T-cell (primary cell): ENCODE measurements at regions not wholly inside any gene's neighbourhood (a gene's known extent, or its start where the extent isn't known, plus 50 kb on each side); places are given as distances from the start of the nearest gene placed in this dataset.
"Not testable (repeated sequence)": the region's sequence is repeated elsewhere in the genome, so short reads cannot be mapped to it uniquely, and the experiment has no call there.

ENCODE experiments used
- ATAC-seq, 4 experiments: fragments of 200-7000 bp in 3 of 4; fragments of 150-1000 bp in 1 of 4; cut with Tn5 transposase; replicated peaks in 1 of 4; 1 replicate in 3 of 4; 2 replicates in 1 of 4; pipeline ENCODE4 v1.10.0; 2021; ENCODE audit warnings: moderate library complexity in 3 of 4, mild to moderate bottlenecking in 2 of 4, moderate number of reproducible peaks in 1 of 4
- CTCF ChIA-PET, 2 donors: fragments of 300-600 bp; sonication (Branson Sonifier 250); formaldehyde crosslinking; loops; one replicate each; lab custom pipeline; 2022; ENCODE audit warnings: antibody characterized with exemption in 2 of 2; lab: Charles Lee
- POLR2A ChIA-PET, 2 donors: fragments of 300-600 bp; sonication (Branson Sonifier 250); formaldehyde crosslinking; loops; one replicate each; lab custom pipeline; 2022; ENCODE audit warnings: antibody characterized with exemption in 2 of 2; lab: Charles Lee
- DNase-seq, 35 experiments: peaks; one replicate each; pipeline versions ENCODE4 v3.0.0 to v3.0.0-alpha.2; 2013 to 2023
- H3K27ac ChIP-seq: one replicate; pipeline ENCODE4 v1.5.1; 2013; ENCODE audit warnings: low read length
- H3K27me3 ChIP-seq, 2 experiments: replicated peaks in 1 of 2; 1 replicate in 1 of 2; 2 replicates in 1 of 2; pipeline versions ENCODE4 v1.6.1 to v1.7.0; 2013; ENCODE audit warnings: low read length in 1 of 2, mixed read lengths in 1 of 2; ENCODE audit not compliant: control insufficient read depth in 2 of 2, insufficient read depth in 2 of 2; ENCODE audit errors: extremely low read depth in 1 of 2
- H3K36me3 ChIP-seq, 2 donors: 1 replicate in 1 of 2; 2 replicates in 1 of 2; pipeline versions ENCODE4 v1.6.1 to v1.7.0; 2013; ENCODE audit warnings: low read length in 1 of 2; ENCODE audit not compliant: control insufficient read depth in 2 of 2, insufficient read depth in 1 of 2; ENCODE audit errors: extremely low read depth in 1 of 2
- H3K4me1 ChIP-seq, 2 experiments: 1 replicate in 1 of 2; 2 replicates in 1 of 2; pipeline versions ENCODE4 v1.6.1 to v1.7.0; 2013; ENCODE audit warnings: low read length in 2 of 2, mixed read lengths in 1 of 2; ENCODE audit not compliant: insufficient read depth in 2 of 2, control insufficient read depth in 1 of 2; ENCODE audit errors: extremely low read depth in 1 of 2
- H3K4me3 ChIP-seq, 2 donors: 1 replicate in 1 of 2; 2 replicates in 1 of 2; pipeline versions ENCODE4 v1.5.1 to v1.7.0; 2013; ENCODE audit warnings: mild to moderate bottlenecking in 2 of 2, low read length in 1 of 2, moderate library complexity in 1 of 2; ENCODE audit not compliant: control insufficient read depth in 1 of 2; ENCODE audit errors: extremely low read depth in 1 of 2
- H3K9me3 ChIP-seq: 2 replicates; pipeline ENCODE4 v1.7.0; 2013
- H3K27ac Mint-ChIP-seq, 2 donors: one replicate each; pipeline ENCODE4 v1.8.0; 2020 to 2021; ENCODE audit warnings: mild to moderate bottlenecking in 2 of 2, mixed read lengths in 2 of 2
- H3K27me3 Mint-ChIP-seq, 2 donors: one replicate each; pipeline ENCODE4 v1.8.0; 2021 to 2022; ENCODE audit warnings: mixed read lengths in 2 of 2
- H3K36me3 Mint-ChIP-seq: one replicate; pipeline ENCODE4 v1.8.0; 2021; ENCODE audit warnings: mixed read lengths
- H3K4me1 Mint-ChIP-seq, 3 donors: one replicate each; pipeline ENCODE4 v1.8.0; 2020 to 2022; ENCODE audit warnings: mixed read lengths in 3 of 3, mild to moderate bottlenecking in 1 of 3
- H3K4me3 Mint-ChIP-seq, 3 donors: one replicate each; pipeline ENCODE4 v1.8.0; 2020 to 2022; ENCODE audit warnings: mild to moderate bottlenecking in 3 of 3, mixed read lengths in 3 of 3, moderate library complexity in 3 of 3
- H3K9me3 Mint-ChIP-seq, 3 donors: one replicate each; pipeline ENCODE4 v1.8.0; 2020 to 2022; ENCODE audit warnings: mixed read lengths in 3 of 3
- WGBS: methylation state at CpG from one replicate; pipeline ENCODE4 v1.1.5; 2013; ENCODE audit warnings: missing lambda C conversion rate; ENCODE audit not compliant: insufficient coverage; 5-methylcytosine and 5-hydroxymethylcytosine counted together

DNA sequence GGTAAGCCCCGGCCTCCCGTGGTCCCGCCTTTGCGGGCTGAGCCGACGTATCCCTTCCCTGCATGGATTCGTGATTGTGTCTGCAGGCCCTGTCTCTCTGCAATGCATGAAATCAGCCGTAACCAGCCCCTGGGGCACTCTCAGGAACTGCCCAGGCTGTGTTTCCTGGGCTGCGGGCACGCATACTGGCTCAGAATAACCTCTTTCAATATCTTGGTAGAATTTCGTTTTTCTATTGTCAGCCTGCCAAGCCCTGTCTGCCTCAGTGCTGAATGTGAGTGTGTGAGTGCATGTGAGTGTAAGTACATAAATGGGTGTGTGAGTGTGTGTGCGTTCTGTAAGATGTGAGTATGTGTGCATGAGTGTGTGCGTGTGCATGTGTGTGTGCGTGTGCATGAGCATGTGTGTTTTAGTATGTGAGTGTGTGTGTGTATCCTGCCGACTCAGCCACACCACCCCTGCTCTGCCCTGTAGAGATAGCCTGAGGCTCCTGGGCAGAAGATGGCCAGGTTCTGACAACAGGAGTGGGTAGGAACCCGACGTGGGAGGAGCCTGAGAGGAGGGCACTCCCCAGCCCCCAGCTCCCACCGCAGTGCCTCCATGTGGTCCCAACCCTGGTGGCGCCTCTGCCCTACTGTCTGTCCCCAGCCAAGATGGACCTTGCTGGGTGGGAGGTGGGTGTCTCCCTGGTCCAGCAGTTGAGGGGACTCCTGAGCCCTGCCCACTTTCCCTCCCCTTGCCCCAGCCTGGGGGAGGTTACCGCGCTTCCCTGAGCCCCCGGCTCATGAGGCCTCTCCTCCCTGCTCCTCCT is 268.8 kb downstream of the ADGRD1 start:
- ChIA-PET CTCF (interaction anchor here in 1 of 2 donors (0.6 kb wide), 1 partner anchor 394 kb away, joined by 3 read pairs; no protein-coding TSS in a partner anchor), POLR2A (no interaction called here)
- H3K27ac ChIP-seq, result no peak overlapping the region
- Mint-ChIP-seq H3K4me1 (peaks cover 7 to 9% (median 8%) of the 10 kb centered on the region in 3 donors), H3K9me3 (no peaks in the 10 kb centered on the region), H3K27ac (no peak overlapping the region), H3K4me3 (peak overlapping the region; percentile 4 to 72 (median 22)), H3K36me3 (no peaks in the 10 kb centered on the region), H3K27me3 (peaks cover 9 to 18% of the 10 kb centered on the region in 2 donors)
- H3K4me1 ChIP-seq, result peaks cover 0 to 10% of the 10 kb centered on the region in 2 experiments
- H3K9me3 ChIP-seq, result no peaks in the 10 kb centered on the region
- no peaks in the 10 kb centered on the region for H3K36me3 ChIP-seq
- DNase-seq (peak in 2 of 35 experiments; percentile 5 to 23), ATAC-seq (peak in 3 of 4 experiments; percentile 24 to 40 (median 34))
- peaks cover 0 to 51% of the 10 kb centered on the region in 2 experiments for H3K27me3 ChIP-seq
- WGBS, result 24% methylated on average over 17 of the region's 22 CpGs
- peak overlapping the region in 1 of 2 donors; percentile 7 for H3K4me3 ChIP-seq

DNA sequence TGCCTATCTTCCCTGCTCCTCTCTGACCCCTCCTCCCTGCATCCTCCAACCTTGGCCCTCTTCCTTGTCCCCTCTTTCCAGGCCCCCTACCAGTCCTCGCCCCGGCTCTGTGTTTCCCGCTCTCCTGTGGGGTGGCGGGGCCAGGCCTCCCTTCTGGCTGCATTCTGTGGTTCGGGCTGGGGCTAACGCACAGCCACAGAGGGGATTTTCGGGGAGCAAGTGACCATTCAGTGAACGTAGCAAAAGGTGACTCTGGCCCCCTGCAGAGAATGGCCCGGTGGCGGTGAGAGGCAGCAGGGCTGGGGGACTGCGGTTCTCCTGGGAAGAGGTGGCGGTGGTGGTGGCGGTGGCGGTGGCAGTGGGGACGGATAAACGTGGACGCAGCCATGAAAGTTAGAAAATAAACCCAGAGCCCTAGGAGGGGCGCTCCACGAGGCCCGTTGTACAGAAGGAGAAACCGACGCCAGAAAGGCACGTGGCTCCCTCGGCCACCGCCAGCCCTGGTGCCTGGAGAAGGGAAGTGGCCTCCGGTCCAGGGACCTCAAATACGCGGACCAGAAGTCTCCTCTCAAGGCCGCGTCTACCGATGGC is 269.6 kb downstream of the ADGRD1 start:
- H3K27me3 Mint-ChIP-seq, result peaks cover 7 to 12% of the 10 kb centered on the region in 2 donors
- Histone ChIP-seq H3K9me3 (no peaks in the 10 kb centered on the region), H3K4me3 (no peak overlapping the region), H3K27ac (no peak overlapping the region), H3K27me3 (peaks cover 0 to 48% of the 10 kb centered on the region in 2 experiments), H3K4me1 (peaks cover 0 to 10% of the 10 kb centered on the region in 2 experiments), H3K36me3 (no peaks in the 10 kb centered on the region)
- ChIA-PET POLR2A (no interaction called here), CTCF (no interaction called here)
- DNase-seq (no peak), ATAC-seq (no peak)
- peaks cover 7 to 9% (median 8%) of the 10 kb centered on the region in 3 donors for H3K4me1 Mint-ChIP-seq
- no peaks in the 10 kb centered on the region for H3K9me3 Mint-ChIP-seq
- H3K4me3 Mint-ChIP-seq, result peak overlapping the region in 1 of 3 donors; percentile 72
- no peak overlapping the region for H3K27ac Mint-ChIP-seq
- WGBS, result 89% methylated on average over 30 of the region's 31 CpGs
- no peaks in the 10 kb centered on the region for H3K36me3 Mint-ChIP-seq

DNA sequence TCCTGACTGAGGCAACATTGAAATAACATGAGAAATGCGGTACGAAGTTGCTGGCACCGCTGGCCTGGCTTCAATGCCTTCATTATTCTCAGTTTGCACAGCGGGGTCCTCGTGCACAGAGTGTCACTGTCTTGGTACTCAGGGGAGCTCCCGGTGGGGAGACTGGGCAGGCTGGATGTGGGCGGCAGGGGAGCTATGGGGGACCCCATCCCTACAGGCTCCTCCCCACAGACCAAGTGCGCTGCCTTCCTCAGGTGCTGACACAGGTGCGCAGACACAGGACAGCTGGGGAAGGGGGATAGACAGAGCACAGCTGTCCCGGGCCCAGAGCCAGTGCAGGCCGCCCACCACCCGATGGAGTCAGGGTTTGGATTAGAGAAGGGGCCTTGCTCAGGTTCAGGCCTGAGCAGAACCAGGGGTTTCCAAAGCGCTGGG is 270.1 kb downstream of the ADGRD1 start:
- peaks cover 0 to 10% of the 10 kb centered on the region in 2 experiments for H3K4me1 ChIP-seq
- Mint-ChIP-seq H3K27ac (no peak overlapping the region), H3K27me3 (peaks cover 6% of the 10 kb centered on the region in 2 donors), H3K4me3 (no peak overlapping the region), H3K36me3 (no peaks in the 10 kb centered on the region), H3K9me3 (no peaks in the 10 kb centered on the region), H3K4me1 (peaks cover 7 to 9% (median 8%) of the 10 kb centered on the region in 3 donors)
- H3K36me3 ChIP-seq, result no peaks in the 10 kb centered on the region
- CTCF ChIA-PET, result interaction anchor here in 1 of 2 donors (0.6 kb wide), 1 partner anchor 51 kb away, joined by 6 read pairs; no protein-coding TSS in a partner anchor
- H3K27me3 ChIP-seq, result peaks cover 0 to 43% of the 10 kb centered on the region in 2 experiments
- no peak for DNase-seq
- POLR2A ChIA-PET, result interaction anchor here in 1 of 2 donors (0.6 kb wide), 1 partner anchor 33 kb away, joined by 5 read pairs; no protein-coding TSS in a partner anchor
- no peak overlapping the region for H3K27ac ChIP-seq
- no peak for ATAC-seq
- H3K9me3 ChIP-seq, result no peaks in the 10 kb centered on the region
- H3K4me3 ChIP-seq, result no peak overlapping the region
- WGBS, result 92% methylated on average over 4 of the region's 13 CpGs

- DNase-seq, H3K9me3 Mint-ChIP-seq, H3K4me3 ChIP-seq, H3K27me3 Mint-ChIP-seq, H3K27ac Mint-ChIP-seq, H3K9me3 ChIP-seq, H3K27ac ChIP-seq, H3K4me1 Mint-ChIP-seq, H3K36me3 ChIP-seq, H3K4me3 Mint-ChIP-seq, H3K36me3 Mint-ChIP-seq: not testable (repeated sequence)
- CTCF ChIA-PET, result interaction anchor here in 1 of 2 donors (0.6 kb wide), 1 partner anchor 50 kb away, joined by 6 read pairs; no protein-coding TSS in a partner anchor
- ATAC-seq, result peak in 1 of 4 experiments; percentile 26
- 84% methylated on average over 8 of the region's 17 CpGs for WGBS
- POLR2A ChIA-PET, result interaction anchor here in 1 of 2 donors (0.6 kb wide), 1 partner anchor 32 kb away, joined by 5 read pairs; no protein-coding TSS in a partner anchor
- Histone ChIP-seq H3K27me3 (peaks cover 0 to 41% of the 10 kb centered on the region in 2 experiments), H3K4me1 (peaks cover 0 to 10% of the 10 kb centered on the region in 2 experiments)
Measured at GRCh38 chr12:131224226-131225065, 270.7 kb downstream of the ADGRD1 start.

DNA sequence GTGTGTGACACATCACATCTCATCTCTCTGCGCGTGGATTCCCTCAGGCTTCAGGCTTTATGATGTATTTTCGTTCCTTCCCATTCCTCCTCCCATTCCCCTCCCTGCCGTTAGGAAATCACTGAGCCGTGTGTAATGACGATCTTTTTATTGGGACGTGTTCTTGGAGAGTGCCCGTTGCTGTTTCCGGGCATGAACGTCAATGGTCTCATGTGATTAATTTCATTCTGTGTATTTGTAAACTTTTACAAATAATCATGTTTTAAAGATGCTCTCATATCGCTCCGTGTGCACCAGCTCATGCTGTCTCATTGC is 271.3 kb downstream of the ADGRD1 start:
- peaks cover 0 to 41% of the 10 kb centered on the region in 2 experiments for H3K27me3 ChIP-seq
- H3K4me1 Mint-ChIP-seq, result peaks cover 8 to 14% (median 9%) of the 10 kb centered on the region in 3 donors
- H3K27ac Mint-ChIP-seq, DNase-seq, POLR2A ChIA-PET, H3K27ac ChIP-seq, H3K4me3 Mint-ChIP-seq, H3K4me3 ChIP-seq, ATAC-seq, H3K9me3 ChIP-seq, H3K36me3 ChIP-seq, H3K9me3 Mint-ChIP-seq, CTCF ChIA-PET, H3K36me3 Mint-ChIP-seq: not testable (repeated sequence)
- peaks cover 9 to 12% of the 10 kb centered on the region in 2 donors for H3K27me3 Mint-ChIP-seq
- WGBS, result no CpG with 5 or more reads among the region's 12 CpGs
- peaks cover 0 to 12% of the 10 kb centered on the region in 2 experiments for H3K4me1 ChIP-seq
